DMS153 (cell line): ENCODE measurements at regions not wholly inside any gene's neighbourhood (a gene's known extent, or its start where the extent isn't known, plus 50 kb on each side); places are given as distances from the start of the nearest gene placed in this dataset.

Experiments used
- DNase-seq: peaks from one replicate; lab custom pipeline; 2025; lab: John Stamatoyannopoulos, UW

- no peak for DNase-seq
Measured at GRCh38 chr7:155921804-155922066, 109.5 kb upstream of the SHH start.

DNA sequence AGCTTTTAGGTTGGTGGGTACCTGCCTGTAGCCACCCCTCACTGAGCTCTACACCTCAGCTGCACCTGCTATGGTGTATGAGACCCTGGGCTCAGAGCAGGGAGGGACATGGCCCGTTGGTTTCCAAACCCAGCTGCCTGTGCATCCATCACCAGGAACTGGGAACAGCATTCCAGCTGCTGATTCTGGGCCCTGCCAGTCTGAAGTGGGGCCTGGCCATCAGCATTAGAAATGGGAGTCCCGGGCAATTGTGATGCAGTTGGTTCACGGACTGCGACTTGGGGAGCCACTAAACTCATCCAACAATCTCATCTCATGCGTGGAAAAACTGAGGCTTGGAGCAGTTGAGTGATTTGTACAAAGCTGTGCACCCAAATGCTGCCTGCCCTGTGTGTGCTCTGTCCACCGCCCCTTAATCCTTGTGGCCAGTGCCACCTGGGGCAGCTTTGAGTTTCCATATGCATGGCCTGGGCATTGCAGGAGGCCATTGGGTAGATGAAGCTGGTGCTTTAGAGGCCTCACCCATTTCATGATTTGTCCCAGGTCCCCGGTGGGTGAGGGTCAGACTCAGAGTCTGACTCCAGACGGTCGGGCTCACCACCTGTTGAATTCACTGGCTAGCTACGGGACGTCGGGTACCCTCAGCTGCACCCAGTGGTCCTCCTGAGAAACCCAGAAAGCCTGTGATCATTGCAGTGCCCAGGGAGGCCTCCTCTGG is 109.0 kb upstream of the SHH start:
- no peak for DNase-seq

DNA sequence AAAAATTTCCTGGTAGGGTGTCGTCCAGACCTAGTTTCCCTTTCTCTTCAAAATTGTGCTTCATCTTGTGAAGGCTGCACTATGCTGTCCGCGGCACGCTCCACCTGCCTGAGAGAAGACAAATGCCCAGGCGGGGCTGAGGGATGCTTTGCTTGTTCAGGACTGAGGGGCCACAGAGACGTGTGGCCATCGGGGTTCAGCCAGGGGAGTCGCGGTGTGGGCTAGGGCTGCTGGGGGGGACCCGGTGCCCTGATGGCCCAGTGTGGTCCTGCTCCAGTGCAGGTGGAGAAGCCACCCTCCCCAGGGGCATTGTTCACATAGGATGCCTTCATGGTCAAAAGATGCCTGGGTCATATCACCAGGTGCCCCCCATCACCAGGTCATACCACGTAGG is 107.8 kb upstream of the SHH start:
- no peak for DNase-seq

- DNase-seq: no peak
Measured at GRCh38 chr7:155919391-155920067, 107.3 kb upstream of the SHH start.

GRCh38 chr7:155918720-155919390 is 106.6 kb upstream of the SHH start:
- no peak for DNase-seq

GRCh38 chr7:155917836-155918430 is 105.7 kb upstream of the SHH start:
- DNase-seq: no peak

DNA sequence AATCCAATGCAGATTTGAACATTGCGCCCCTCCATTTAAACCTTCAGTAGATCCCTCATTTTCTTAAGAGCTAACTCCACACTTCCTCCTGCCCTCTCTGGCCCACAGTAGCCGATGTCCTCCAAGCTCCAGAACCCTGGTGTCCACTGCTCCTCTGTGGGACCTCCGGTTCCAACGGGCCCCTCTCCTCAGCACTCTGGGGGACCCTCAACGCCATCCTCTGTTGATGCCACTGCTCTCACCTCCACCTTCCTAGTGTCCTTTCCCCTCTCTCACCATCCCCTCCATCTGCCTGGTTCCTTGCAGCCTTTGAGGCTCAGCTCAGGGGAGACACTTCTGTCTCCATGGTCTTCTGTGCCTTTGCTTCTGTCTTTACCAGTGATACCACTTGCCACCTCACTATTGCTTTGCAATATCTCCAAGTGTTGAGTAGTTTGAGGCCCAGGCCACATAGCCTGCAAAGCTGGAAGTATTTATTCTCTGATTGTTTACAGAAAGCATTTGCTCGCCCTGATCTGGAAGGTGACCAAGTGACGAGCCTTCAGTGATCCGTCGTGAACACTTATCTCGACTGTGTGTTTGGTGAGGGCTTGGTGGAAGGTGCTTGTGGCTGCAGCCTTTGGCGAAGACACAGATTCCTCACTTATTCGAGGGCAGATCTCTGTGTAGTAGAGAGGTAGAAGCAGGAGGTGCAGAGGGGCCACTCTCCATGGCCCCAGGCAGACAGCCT is 104.8 kb upstream of the SHH start:
- no peak for DNase-seq

DNA sequence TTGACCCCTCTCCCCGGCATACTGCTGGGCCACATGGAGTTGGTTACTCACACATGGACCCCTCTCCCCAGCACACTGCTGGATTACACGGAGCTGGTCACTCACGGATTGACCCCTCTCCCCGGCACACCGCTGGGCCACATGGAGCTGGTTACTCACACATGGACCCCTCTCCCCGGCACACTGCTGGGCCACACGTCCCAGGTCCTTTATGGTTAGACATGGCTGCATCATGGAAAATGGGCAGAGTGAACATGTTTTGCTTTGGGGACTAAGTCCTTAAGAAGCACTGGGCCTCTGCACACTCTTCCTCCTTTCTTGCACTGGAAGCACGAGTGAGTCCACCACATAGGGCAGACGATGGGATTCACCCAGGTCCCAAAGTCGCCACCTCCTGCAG is 102.1 kb upstream of the SHH start:
- DNase-seq: no peak

- no peak for DNase-seq
Measured at GRCh38 chr7:155913719-155914118, 101.5 kb upstream of the SHH start.

DNA sequence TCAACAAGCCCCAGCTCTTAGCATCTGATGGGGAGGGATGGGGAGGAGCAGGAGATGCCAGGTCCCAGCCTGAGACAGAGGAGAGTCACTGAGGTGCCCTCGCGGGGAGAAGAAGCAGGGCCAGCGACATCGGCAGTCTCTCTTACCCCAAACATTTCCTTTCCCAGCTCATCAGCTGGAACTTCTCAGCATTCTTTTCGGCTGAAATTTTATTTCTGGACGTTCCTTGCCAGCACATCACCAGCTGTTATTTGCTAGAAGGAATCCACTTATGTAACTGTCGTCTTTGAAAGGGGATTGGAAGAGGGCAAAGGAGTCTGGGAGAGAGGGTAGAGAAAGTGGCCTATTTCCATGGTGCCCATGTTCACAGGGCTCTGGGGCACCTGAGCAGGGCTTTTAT is 101.0 kb upstream of the SHH start:
- no peak for DNase-seq

- DNase-seq: no peak
Measured at GRCh38 chr7:155911471-155912105, 99.3 kb upstream of the SHH start.

- no peak for DNase-seq
Measured at GRCh38 chr7:155908385-155908784, 96.1 kb upstream of the SHH start.

DNA sequence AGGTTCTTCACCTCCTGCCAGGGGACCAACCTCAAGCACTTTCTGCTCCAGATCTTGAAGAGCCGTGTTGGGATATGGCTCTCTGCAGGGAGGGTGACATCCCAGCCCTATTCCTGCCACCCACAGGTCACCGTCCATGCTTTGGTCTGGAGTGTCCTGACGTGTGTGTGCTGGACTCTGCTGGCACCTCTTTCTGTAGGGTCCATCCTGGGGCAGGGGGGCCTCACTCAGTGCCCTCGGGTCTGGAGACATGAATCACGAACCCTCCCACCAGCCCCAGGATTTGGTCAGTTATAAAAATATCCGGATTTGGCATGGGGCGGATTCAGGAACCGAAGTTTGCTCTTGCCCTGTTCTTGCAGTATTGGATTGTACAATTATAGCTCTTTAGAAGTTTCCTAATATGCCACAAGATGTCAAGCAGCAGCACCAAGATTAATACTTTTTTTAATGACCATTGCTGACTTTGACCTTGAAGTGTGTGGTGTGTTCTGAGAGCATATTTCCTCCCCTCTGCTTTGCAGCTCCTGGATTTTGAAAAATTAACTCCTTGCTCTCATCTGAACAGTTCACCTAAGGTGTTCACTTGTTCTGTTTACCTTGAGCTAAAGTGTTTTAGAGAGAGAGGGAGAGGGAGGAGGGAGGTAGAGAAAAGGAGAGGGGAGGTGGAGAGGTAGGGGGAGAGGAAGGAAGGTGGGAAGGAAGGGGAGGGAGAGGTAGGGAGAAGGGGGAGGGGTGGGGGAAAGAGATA is 95.4 kb upstream of the SHH start:
- DNase-seq: no peak

- DNase-seq: no peak
Measured at GRCh38 chr7:155901176-155901575, 88.9 kb upstream of the SHH start.

DNA sequence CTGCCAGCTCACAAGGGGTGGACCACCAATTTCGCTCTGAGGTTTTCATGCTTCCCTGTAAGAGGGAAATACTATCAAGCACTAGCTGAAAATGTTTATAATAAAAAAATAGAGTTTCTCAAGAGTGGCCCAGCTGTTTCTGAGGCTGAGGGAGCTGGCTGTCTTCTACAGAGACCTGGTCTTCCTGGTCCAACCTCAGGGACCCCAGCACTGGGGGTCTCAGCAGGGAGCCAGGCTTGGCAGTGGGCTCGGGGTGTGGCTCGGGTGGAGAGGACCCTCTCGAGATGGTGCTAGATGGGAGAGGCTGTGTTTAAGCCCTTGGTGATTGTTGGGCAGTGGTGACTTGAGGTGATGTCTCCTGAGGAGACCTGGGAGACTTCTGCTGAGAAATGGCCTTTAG is 87.3 kb upstream of the SHH start:
- DNase-seq: no peak

GRCh38 chr7:155897758-155898386 is 85.6 kb upstream of the SHH start:
- DNase-seq: no peak

DNA sequence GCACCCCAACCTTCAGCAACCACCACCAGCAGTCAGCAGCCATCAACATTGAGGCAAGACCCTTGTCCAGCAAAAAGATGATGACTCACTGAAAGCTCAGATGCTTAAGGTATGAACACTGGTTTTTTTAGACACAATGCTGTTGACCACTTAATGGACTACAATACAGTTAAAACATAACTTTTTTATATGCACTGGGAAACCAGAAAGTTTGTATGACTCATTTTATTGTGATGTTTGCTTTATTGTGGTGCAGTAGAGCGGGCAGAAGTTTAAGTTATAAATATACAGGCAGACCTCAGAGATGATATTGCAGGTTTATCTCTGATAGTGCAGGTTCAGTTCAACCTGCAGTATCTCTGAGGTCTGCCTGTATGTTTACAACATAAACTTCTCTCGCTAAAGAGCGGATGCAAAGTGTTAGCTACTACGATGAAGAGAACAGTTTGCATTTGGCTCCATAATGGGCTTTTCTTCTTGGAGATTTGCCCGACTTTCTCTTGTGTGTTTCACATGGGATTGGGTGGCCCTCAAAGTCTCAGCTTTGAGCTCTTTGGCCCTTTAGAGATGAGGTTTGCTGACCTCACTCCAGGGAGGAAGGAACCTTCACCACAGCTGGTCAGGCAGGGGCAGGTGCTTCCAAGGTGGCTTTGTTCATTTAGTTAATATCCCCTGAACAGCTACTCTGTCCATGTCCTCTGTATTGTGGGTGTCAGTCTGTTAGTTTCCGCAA is 84.4 kb upstream of the SHH start:
- no peak for DNase-seq

GRCh38 chr7:155893664-155894063 is 81.4 kb upstream of the SHH start:
- DNase-seq: no peak

GRCh38 chr7:155893176-155893575 is 80.9 kb upstream of the SHH start:
- no peak for DNase-seq
